ENCODE measurements at regions not wholly inside any gene's neighbourhood (a gene's known extent, or its start where the extent isn't known, plus 50 kb on each side); places are given as distances from the start of the nearest gene placed in this dataset.

DNA sequence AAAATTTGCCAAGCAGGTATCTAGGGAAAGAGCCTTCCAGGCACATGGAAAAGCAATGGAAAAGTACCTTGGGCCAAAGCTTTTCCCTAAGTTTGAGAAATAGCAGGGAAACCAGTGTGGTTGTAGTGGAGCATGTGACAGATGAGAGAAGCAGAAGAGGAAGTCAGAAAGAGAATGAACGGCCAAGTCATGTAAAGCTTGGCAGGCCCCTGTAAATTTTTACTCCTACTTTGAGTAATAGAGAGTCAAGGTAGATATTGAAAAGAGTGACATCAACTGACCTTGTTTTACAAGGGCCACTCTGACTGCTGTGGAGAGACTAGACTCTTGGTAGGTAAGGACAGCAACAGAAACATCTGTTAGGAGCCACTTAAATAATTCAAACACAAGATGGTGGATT lies 180.9 kb upstream of the PRMT6 start:
- TF ChIP-seq CTCF (IDR thresholded peaks at IDR 0.05 in 2 of 3, conservative IDR thresholded peaks at IDR 0.05 in 1 of 3; ENCODE audit: control insufficient read depth in 2 of 3, extremely low read depth in 1 of 3, insufficient read depth in 1 of 3, low read depth in 3 of 3, low read length in 3 of 3) (no peak), JUND (IDR thresholded peaks at IDR 0.05; ENCODE audit: low read depth, low read length) (no peak), RELB (IDR thresholded peaks at IDR 0.05; ENCODE audit: low read depth) (no peak), FOS (IDR thresholded peaks at IDR 0.05; ENCODE audit: borderline replicate concordance, extremely low read depth, insufficient read length) (no peak), SMC3 (IDR thresholded peaks at IDR 0.05; ENCODE audit: borderline replicate concordance, low read length) (no peak)
- TF ChIP-seq, protein P1, sequence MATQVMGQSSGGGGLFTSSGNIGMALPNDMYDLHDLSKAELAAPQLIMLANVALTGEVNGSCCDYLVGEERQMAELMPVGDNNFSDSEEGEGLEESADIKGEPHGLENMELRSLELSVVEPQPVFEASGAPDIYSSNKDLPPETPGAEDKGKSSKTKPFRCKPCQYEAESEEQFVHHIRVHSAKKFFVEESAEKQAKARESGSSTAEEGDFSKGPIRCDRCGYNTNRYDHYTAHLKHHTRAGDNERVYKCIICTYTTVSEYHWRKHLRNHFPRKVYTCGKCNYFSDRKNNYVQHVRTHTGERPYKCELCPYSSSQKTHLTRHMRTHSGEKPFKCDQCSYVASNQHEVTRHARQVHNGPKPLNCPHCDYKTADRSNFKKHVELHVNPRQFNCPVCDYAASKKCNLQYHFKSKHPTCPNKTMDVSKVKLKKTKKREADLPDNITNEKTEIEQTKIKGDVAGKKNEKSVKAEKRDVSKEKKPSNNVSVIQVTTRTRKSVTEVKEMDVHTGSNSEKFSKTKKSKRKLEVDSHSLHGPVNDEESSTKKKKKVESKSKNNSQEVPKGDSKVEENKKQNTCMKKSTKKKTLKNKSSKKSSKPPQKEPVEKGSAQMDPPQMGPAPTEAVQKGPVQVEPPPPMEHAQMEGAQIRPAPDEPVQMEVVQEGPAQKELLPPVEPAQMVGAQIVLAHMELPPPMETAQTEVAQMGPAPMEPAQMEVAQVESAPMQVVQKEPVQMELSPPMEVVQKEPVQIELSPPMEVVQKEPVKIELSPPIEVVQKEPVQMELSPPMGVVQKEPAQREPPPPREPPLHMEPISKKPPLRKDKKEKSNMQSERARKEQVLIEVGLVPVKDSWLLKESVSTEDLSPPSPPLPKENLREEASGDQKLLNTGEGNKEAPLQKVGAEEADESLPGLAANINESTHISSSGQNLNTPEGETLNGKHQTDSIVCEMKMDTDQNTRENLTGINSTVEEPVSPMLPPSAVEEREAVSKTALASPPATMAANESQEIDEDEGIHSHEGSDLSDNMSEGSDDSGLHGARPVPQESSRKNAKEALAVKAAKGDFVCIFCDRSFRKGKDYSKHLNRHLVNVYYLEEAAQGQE (IDR thresholded peaks at IDR 0.05; ENCODE audit: low read depth, low read length), result no peak

All from GM12878 (cell line).